ENCODE measurements at regions not wholly inside any gene's neighbourhood (a gene's known extent, or its start where the extent isn't known, plus 50 kb on each side); places are given as distances from the start of the nearest gene placed in this dataset.

- no peak for TF ChIP-seq CTCF (conservative IDR thresholded peaks at IDR 0.05 in 1 of 2, IDR thresholded peaks at IDR 0.05 in 1 of 2; ENCODE audit: low read depth in 1 of 2, low read length in 2 of 2)
- no peak for TF ChIP-seq EZH2 (IDR thresholded peaks at IDR 0.05; ENCODE audit: low read length, missing control alignments)
Measured at GRCh38 chr11:23861615-23862014, 635.2 kb upstream of the LUZP2 start.
